Gastrocnemius medialis (tissue), 4 donors: ENCODE measurements at regions not wholly inside any gene's neighbourhood (a gene's known extent, or its start where the extent isn't known, plus 50 kb on each side); places are given as distances from the start of the nearest gene placed in this dataset.
A peak's percentile ranks its signal among the peaks of the same experiment; 100 is the strongest.

ENCODE experiments used
- ATAC-seq, 2 donors: fragments of 150-250 bp; one replicate each; pipeline ENCODE4 v1.9.1; 2016
- DNase-seq, 2 donors: peaks; one replicate each; pipeline ENCODE4 v3.0.0-alpha.2; 2019
- H3K27ac ChIP-seq, 4 donors: fragments of 200-600 bp; sonication (generic); 1 replicate in 1 of 4; 2 replicates in 3 of 4; pipeline ENCODE4 v1.5.1; 2016 to 2018; ENCODE audit warnings: mild to moderate bottlenecking in 2 of 4, moderate library complexity in 1 of 4
- H3K27me3 ChIP-seq, 3 donors: fragments of 200-600 bp; sonication (generic) in 2 of 3; 1 replicate in 1 of 3; 2 replicates in 2 of 3; pipeline versions ENCODE4 v1.5.1 to v1.6.0; 2016 to 2019; ENCODE audit warnings: mild to moderate bottlenecking in 1 of 3, moderate library complexity in 1 of 3
- H3K36me3 ChIP-seq, 2 donors: fragments of 200-600 bp; sonication (generic) in 1 of 2; one replicate each; pipeline ENCODE4 v1.5.1; 2017 to 2018
- H3K4me1 ChIP-seq, 2 donors: fragments of 200-600 bp; sonication (generic) in 1 of 2; one replicate each; pipeline ENCODE4 v1.5.1; 2016 to 2017; ENCODE audit warnings: mild to moderate bottlenecking in 2 of 2
- H3K4me3 ChIP-seq, 4 donors: fragments of 200-600 bp; sonication (generic) in 3 of 4; 1 replicate in 1 of 4; 2 replicates in 3 of 4; pipeline ENCODE4 v1.5.1; 2016 to 2019; ENCODE audit warnings: mild to moderate bottlenecking in 2 of 4
- H3K9me3 ChIP-seq, 3 donors: fragments of 200-600 bp; sonication (generic) in 2 of 3; 1 replicate in 1 of 3; 2 replicates in 2 of 3; pipeline ENCODE4 v1.5.1; 2016 to 2019
- CTCF ChIP-seq, 5 experiments: fragments of 450-650 bp in 3 of 5; fragments of 200-600 bp in 2 of 5; sonication (generic) in 2 of 5; IDR thresholded peaks in 4 of 5; conservative IDR thresholded peaks in 1 of 5; 1 replicate in 4 of 5; 2 replicates in 1 of 5; pipeline ENCODE4 v1.5.1; 2016 to 2019; ENCODE audit warnings: antibody characterized with exemption in 5 of 5, mild to moderate bottlenecking in 3 of 5, moderate library complexity in 3 of 5
- POLR2A ChIP-seq, 2 donors: fragments of 450-650 bp; IDR thresholded peaks; one replicate each; pipeline ENCODE4 v1.6.1; 2017; ENCODE audit warnings: antibody characterized with exemption in 2 of 2, mild to moderate bottlenecking in 2 of 2, moderate library complexity in 2 of 2
- in situ Hi-C, 4 donors: fragments of 200-750 bp; cut with MboI; loops; one replicate each; pipeline versions ENCODE4 v1.15.0 to v1.8.0; 2017; ENCODE audit warnings: low sequenced_read_pairs in 4 of 4
- intact Hi-C: fragments of 100-400 bp; cut with DNase I; formaldehyde crosslinking; loops from one replicate; pipeline ENCODE4 v1.15.1; 2023; ENCODE audit warnings: low total_unique reads

- no peaks in the 10 kb centered on the region for H3K36me3 ChIP-seq
- DNase-seq, result no peak
- no peaks in the 10 kb centered on the region for H3K9me3 ChIP-seq
- no peak overlapping the region for H3K4me3 ChIP-seq
- H3K27ac ChIP-seq, result peak overlapping the region in 2 of 4 donors; percentile 51 to 55
- in situ Hi-C loops (no loop called here), intact Hi-C loops (no loop called here)
- TF ChIP-seq POLR2A (IDR thresholded peaks at IDR 0.05) (no peak), CTCF (IDR thresholded peaks at IDR 0.05 in 4 of 5, conservative IDR thresholded peaks at IDR 0.05 in 1 of 5) (no peak)
- peaks cover 5 to 18% (median 17%) of the 10 kb centered on the region in 3 donors for H3K27me3 ChIP-seq
- H3K4me1 ChIP-seq, result no peaks in the 10 kb centered on the region
- ATAC-seq, result no peak
Measured at GRCh38 chr16:86681757-86682106, 103.4 kb downstream of the FOXL1 start.

- H3K9me3 ChIP-seq, result no peaks in the 10 kb centered on the region
- no peaks in the 10 kb centered on the region for H3K36me3 ChIP-seq
- TF ChIP-seq POLR2A (IDR thresholded peaks at IDR 0.05) (no peak), CTCF (IDR thresholded peaks at IDR 0.05 in 4 of 5, conservative IDR thresholded peaks at IDR 0.05 in 1 of 5) (no peak)
- in situ Hi-C loops, result no loop called here
- H3K4me1 ChIP-seq, result no peaks in the 10 kb centered on the region
- DNase-seq, result no peak
- intact Hi-C loops, result no loop called here
- no peak for ATAC-seq
- H3K27me3 ChIP-seq, result peaks cover 5 to 18% (median 17%) of the 10 kb centered on the region in 3 donors
- no peak overlapping the region for H3K27ac ChIP-seq
- no peak overlapping the region for H3K4me3 ChIP-seq
Measured at GRCh38 chr16:86682219-86682904, 104.0 kb downstream of the FOXL1 start.

- no peak overlapping the region for H3K27ac ChIP-seq
- TF ChIP-seq CTCF (IDR thresholded peaks at IDR 0.05 in 4 of 5, conservative IDR thresholded peaks at IDR 0.05 in 1 of 5) (no peak), POLR2A (IDR thresholded peaks at IDR 0.05) (no peak)
- H3K27me3 ChIP-seq, result peaks cover 5 to 18% (median 17%) of the 10 kb centered on the region in 3 donors
- in situ Hi-C loops, result no loop called here
- no peak overlapping the region for H3K4me3 ChIP-seq
- no peak for DNase-seq
- no peak for ATAC-seq
- no peaks in the 10 kb centered on the region for H3K4me1 ChIP-seq
- H3K36me3 ChIP-seq, result no peaks in the 10 kb centered on the region
- no peaks in the 10 kb centered on the region for H3K9me3 ChIP-seq
- intact Hi-C loops, result no loop called here
Measured at GRCh38 chr16:86683441-86684194, 105.3 kb downstream of the FOXL1 start.

GRCh38 chr16:86685076-86685475 is 106.7 kb downstream of the FOXL1 start:
- H3K27me3 ChIP-seq, result peaks cover 5 to 15% (median 13%) of the 10 kb centered on the region in 3 donors
- no peaks in the 10 kb centered on the region for H3K9me3 ChIP-seq
- in situ Hi-C loops, result no loop called here
- H3K4me3 ChIP-seq, result no peak overlapping the region
- H3K4me1 ChIP-seq, result no peaks in the 10 kb centered on the region
- ATAC-seq, result no peak
- TF ChIP-seq CTCF (IDR thresholded peaks at IDR 0.05 in 4 of 5, conservative IDR thresholded peaks at IDR 0.05 in 1 of 5), result no peak
- TF ChIP-seq POLR2A (IDR thresholded peaks at IDR 0.05), result no peak
- no peaks in the 10 kb centered on the region for H3K36me3 ChIP-seq
- intact Hi-C loops, result no loop called here
- DNase-seq, result no peak
- no peak overlapping the region for H3K27ac ChIP-seq
